T-helper 1 cell treated with Interleukin-12 subunit alpha and Interleukin-12 subunit beta and Interleukin-4 antibody, amounts not matched to agents 30 ng/mL and 1 ng/mL, for 36 hours (primary cell): ENCODE measurements at regions not wholly inside any gene's neighbourhood (a gene's known extent, or its start where the extent isn't known, plus 50 kb on each side); places are given as distances from the start of the nearest gene placed in this dataset.

ENCODE experiments used
- intact Hi-C: fragments of 100-400 bp; cut with micrococcal nuclease; formaldehyde crosslinking; loops from one replicate; pipeline ENCODE4 v1.15.1; 2024

GRCh38 chr22:48841881-48842582, 985.6 kb downstream of the BRD1 start:
- intact Hi-C loops: no loop called here

GRCh38 chr22:48840112-48840949, 987.3 kb downstream of the BRD1 start:
- intact Hi-C loops: no loop called here

GRCh38 chr22:48838846-48839730, 988.6 kb downstream of the BRD1 start:
- intact Hi-C loops: no loop called here

- intact Hi-C loops: no loop called here
Observed at GRCh38 chr22:48838376-48838775, 989.3 kb downstream of the BRD1 start.

GRCh38 chr22:48837341-48837935, 990.2 kb downstream of the BRD1 start:
- intact Hi-C loops: no loop called here

GRCh38 chr22:48836673-48837340, 990.9 kb downstream of the BRD1 start:
- intact Hi-C loops: no loop called here

DNA sequence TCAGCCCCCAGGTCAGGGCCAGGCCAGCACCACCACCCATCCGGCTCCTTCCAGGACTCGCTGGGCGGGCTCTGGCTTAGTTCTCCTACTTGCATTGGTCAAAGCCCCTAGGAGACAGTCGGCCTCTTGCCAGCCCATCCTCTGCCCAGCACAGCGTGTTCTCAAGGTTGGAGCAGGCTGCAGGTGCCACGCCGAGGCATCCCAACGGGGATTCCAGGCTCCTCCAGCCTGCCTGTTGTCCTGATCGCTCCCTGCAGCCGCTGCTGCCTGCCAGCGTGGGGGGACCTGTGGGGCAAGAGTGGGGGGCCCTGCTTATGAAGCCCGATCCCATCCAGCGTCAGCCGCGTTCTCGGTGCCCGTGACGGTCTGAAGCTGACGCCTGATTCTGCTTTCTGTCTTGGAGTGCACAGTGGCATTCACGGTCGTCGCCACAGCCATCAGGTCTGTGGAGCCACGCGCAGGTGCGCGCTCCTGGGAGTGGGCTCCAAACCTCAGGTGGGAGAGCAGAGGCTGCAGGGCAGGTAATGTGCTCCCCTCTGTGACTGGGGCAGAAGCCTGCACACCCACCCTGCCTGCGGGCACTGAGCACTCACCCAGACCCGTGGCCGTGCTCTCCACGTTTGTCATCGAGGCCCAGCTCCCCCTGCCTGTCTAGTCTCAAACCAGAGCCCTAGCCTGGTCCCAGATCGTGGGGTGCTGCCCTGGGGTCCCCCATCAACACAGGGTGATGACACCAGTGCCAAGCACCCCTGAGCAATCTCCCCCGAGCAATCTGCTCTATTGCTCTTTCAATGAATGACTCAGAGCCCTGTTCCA, 991.6 kb downstream of the BRD1 start:
- intact Hi-C loops: no loop called here

DNA sequence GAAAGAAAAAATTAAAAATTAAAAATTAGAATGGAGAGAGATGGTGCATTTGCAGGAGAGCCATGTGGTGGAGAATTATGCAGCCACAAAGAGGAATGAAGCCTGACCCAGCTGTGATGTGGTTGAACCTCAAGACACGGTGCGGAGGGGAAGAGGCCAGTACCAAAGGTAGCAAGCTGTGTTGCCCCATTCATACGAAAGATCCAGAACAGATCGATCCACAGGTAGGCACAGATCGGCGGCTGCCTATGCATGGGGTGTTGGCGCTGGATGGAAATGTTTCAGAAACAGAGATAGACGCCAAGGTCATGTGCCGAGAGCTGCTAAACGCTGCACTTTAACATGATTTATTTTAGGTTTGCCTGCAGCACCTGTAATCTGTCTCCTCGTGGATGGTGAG, 992.3 kb downstream of the BRD1 start:
- intact Hi-C loops: no loop called here

GRCh38 chr22:48834404-48834803, 993.3 kb downstream of the BRD1 start:
- intact Hi-C loops: no loop called here

DNA sequence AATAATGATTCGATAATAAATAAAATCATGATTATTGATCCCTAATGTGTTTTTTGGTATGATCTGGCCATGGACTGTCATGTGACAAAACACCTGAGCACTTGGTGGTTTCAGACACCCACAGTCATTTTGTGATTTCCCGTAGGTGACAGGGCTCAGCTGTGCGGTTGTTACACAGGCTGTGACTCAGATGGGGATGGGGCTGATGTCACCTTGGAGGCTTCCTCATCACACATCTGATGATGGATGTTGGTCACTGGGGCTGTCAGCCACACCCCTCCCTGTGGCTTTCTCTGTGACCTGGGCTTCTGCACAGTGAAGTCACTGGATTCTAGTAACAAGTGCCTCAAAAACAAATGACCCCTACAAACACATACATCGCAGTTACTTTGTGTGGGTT, 995.1 kb downstream of the BRD1 start:
- intact Hi-C loops: no loop called here

DNA sequence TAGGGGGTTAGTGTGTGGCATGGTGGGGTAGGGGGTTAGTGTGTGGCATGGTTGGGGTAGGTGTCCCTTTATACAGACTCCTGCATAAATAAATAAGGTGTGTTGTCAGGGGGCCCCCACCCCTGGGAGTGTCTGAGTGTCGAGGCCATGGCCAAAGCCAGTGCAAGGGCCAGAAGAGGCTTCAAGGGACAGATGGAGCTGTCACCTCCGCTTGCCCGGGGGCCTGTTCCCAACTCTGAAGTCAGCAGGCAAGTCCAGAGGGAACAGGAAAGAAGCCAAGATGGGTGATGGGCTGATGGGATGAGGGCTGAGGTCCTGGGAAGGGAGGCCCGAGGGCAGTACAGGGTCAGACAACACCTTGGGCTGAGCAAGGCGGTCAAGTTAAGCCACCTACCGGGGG, 997.8 kb downstream of the BRD1 start:
- intact Hi-C loops: no loop called here

DNA sequence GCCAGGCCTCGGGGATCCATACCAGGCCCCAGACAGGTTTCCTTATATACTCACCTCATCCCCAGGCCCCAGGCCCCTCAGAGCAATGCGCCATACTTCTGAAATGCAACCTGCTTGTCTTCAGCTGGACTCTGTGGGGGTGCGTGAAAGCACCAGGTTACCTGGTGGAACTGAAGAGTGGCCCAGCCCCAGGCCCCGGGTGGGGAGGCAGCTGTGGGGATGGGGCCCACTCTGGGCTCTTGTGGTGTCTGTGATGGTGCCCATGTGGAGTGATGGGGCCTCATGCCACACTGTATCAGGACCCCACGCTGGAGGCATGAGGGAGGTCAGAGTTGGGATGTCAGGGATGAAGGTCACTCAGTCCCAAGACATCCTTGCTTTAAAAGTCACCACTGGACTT, 999.0 kb downstream of the BRD1 start:
- intact Hi-C loops: no loop called here

DNA sequence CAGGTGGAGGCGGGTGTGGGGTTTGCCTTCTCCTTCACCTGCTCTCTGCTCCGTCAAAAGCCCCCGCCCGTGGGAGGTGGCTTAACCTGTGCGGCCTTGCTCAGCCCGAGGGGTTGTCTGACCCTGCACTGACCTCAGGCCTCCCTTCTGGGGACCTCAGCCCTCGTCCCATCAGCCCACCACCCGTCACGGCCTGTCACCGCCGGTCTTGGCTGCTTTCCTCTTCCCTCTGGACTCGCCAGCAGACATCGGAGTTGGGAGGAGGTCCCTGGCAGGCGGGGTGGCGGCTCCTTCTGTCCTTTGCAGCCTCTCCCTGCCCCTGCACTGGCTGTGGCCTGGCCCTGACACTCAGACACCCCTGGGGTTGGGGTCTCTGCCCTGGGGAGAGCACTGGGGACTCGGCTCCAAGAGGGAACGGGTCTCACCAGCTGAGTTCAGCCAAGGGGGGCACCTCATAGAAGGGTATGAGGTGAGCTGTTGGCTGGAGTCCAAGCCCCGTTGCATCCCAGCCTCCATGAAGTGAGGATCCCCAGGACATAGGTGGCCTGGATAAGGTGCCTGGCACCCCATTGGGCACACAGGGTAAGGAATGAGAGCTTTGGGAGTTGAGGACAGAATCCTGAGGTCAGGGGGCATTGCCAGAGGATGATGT, 999.6 kb downstream of the BRD1 start:
- intact Hi-C loops: no loop called here

- intact Hi-C loops: no loop called here
Observed at GRCh38 chr22:48827268-48827846, 1000.3 kb downstream of the BRD1 start.

DNA sequence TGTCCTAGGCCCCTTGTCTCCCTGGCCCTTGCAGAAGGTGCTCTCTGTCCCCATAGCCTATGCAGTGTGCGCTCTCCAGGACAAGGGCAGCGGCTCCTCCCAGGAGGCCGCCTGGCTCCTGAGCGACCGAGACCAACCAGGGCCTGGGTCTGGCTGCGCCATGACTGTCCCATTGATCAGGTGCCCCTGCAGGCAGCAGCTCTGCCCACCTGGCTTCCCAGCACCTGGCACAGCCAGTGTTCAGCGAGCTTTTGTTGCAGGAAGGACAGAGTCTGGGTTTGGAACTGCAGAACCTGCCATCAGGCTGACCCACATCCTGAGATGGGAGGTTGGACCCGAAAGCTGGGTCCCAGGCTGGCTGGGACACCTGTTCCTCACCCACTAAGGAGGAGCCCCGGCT, 1001.1 kb downstream of the BRD1 start:
- intact Hi-C loops: no loop called here

- intact Hi-C loops: no loop called here
Observed at GRCh38 chr22:48825802-48826520, 1001.7 kb downstream of the BRD1 start.

- intact Hi-C loops: no loop called here
Observed at GRCh38 chr22:48824712-48825651, 1002.7 kb downstream of the BRD1 start.
